Activated B cell treated with CpG ODN at 0.5 μM for 24 hours (primary cell): ENCODE measurements at regions not wholly inside any gene's neighbourhood (a gene's known extent, or its start where the extent isn't known, plus 50 kb on each side); places are given as distances from the start of the nearest gene placed in this dataset.

Experiments
- ATAC-seq: fragments of 200-7000 bp; cut with Tn5 transposase; one replicate; pipeline ENCODE4 v1.10.0; 2021; ENCODE audit warnings: low read depth, mild to moderate bottlenecking, moderate library complexity
- CTCF ChIA-PET: fragments of 350-600 bp; sonication (Branson Sonifier 250); formaldehyde crosslinking; loops from one replicate; lab custom pipeline; 2021; ENCODE audit warnings: antibody characterized with exemption; lab: Charles Lee
- POLR2A ChIA-PET: fragments of 350-600 bp; sonication (Branson Sonifier 250); formaldehyde crosslinking; loops from one replicate; lab custom pipeline; 2021; ENCODE audit warnings: antibody characterized with exemption; lab: Charles Lee
- DNase-seq: peaks from one replicate; pipeline ENCODE4 v3.0.0; 2022
- H3K27ac Mint-ChIP-seq: one replicate; pipeline ENCODE4 v1.8.0; 2020; ENCODE audit warnings: mixed read lengths
- H3K27me3 Mint-ChIP-seq: one replicate; pipeline ENCODE4 v1.8.0; 2021; ENCODE audit warnings: mixed read lengths
- H3K36me3 Mint-ChIP-seq: one replicate; pipeline ENCODE4 v1.8.0; 2021; ENCODE audit warnings: low read depth, mixed read lengths
- H3K4me1 Mint-ChIP-seq: one replicate; pipeline ENCODE4 v1.8.0; 2021; ENCODE audit warnings: mixed read lengths
- H3K4me3 Mint-ChIP-seq: one replicate; pipeline ENCODE4 v1.8.0; 2020; ENCODE audit warnings: mild to moderate bottlenecking, mixed read lengths
- H3K9me3 Mint-ChIP-seq: one replicate; pipeline ENCODE4 v1.8.0; 2020; ENCODE audit warnings: mixed read lengths
- CTCF ChIP-seq: fragments of 200-600 bp; IDR thresholded peaks from one replicate; pipeline ENCODE4 v1.8.0; 2022; ENCODE audit warnings: antibody characterized with exemption, mild to moderate bottlenecking
- intact Hi-C: fragments of 100-400 bp; cut with micrococcal nuclease; formaldehyde crosslinking; loops from one replicate; pipeline ENCODE4 v1.15.1; 2024

- no peak for DNase-seq
- H3K9me3 Mint-ChIP-seq = peaks cover 6% of the 10 kb centered on the region
- H3K4me1 Mint-ChIP-seq = no peaks in the 10 kb centered on the region
- POLR2A ChIA-PET = no interaction called here
- TF ChIP-seq CTCF = no peak
- intact Hi-C loops = no loop called here
- H3K27ac Mint-ChIP-seq = no peak overlapping the region
- ATAC-seq = no peak
- no peak overlapping the region for H3K4me3 Mint-ChIP-seq
- H3K27me3 Mint-ChIP-seq = no peaks in the 10 kb centered on the region
- CTCF ChIA-PET = no interaction called here
- no peaks in the 10 kb centered on the region for H3K36me3 Mint-ChIP-seq
Measured at GRCh38 chr13:63414247-63414646, 1998.6 kb upstream of the PCDH20 start.

GRCh38 chr13:63409791-63410351 lies 1994.2 kb upstream of the PCDH20 start:
- no peak for TF ChIP-seq CTCF
- intact Hi-C loops = no loop called here
- peaks cover 4% of the 10 kb centered on the region for H3K9me3 Mint-ChIP-seq
- ATAC-seq (no peak), DNase-seq (no peak)
- CTCF ChIA-PET = no interaction called here
- POLR2A ChIA-PET = no interaction called here
- H3K4me1 Mint-ChIP-seq = no peaks in the 10 kb centered on the region
- no peaks in the 10 kb centered on the region for H3K36me3 Mint-ChIP-seq
- H3K27ac Mint-ChIP-seq = no peak overlapping the region
- no peaks in the 10 kb centered on the region for H3K27me3 Mint-ChIP-seq
- no peak overlapping the region for H3K4me3 Mint-ChIP-seq

GRCh38 chr13:63408331-63409189 lies 1992.9 kb upstream of the PCDH20 start:
- Mint-ChIP-seq H3K9me3 (peaks cover 4% of the 10 kb centered on the region), H3K36me3 (no peaks in the 10 kb centered on the region), H3K4me1 (no peaks in the 10 kb centered on the region), H3K27me3 (no peaks in the 10 kb centered on the region), H3K4me3 (no peak overlapping the region), H3K27ac (no peak overlapping the region)
- DNase-seq (no peak), ATAC-seq (no peak)
- CTCF ChIA-PET = no interaction called here
- intact Hi-C loops = no loop called here
- no peak for TF ChIP-seq CTCF
- POLR2A ChIA-PET = no interaction called here

GRCh38 chr13:63403733-63404132 lies 1988.1 kb upstream of the PCDH20 start:
- Mint-ChIP-seq H3K4me3 (no peak overlapping the region), H3K4me1 (no peaks in the 10 kb centered on the region), H3K27ac (no peak overlapping the region), H3K9me3 (peaks cover 4% of the 10 kb centered on the region), H3K36me3 (no peaks in the 10 kb centered on the region), H3K27me3 (no peaks in the 10 kb centered on the region)
- DNase-seq = no peak
- no peak for ATAC-seq
- intact Hi-C loops = no loop called here
- ChIA-PET CTCF (no interaction called here), POLR2A (no interaction called here)
- no peak for TF ChIP-seq CTCF

GRCh38 chr13:63396746-63397145 lies 1981.1 kb upstream of the PCDH20 start:
- ATAC-seq = no peak
- TF ChIP-seq CTCF = no peak
- no peak for DNase-seq
- H3K9me3 Mint-ChIP-seq = no peaks in the 10 kb centered on the region
- intact Hi-C loops = no loop called here
- POLR2A ChIA-PET = no interaction called here
- H3K4me1 Mint-ChIP-seq = no peaks in the 10 kb centered on the region
- no peaks in the 10 kb centered on the region for H3K27me3 Mint-ChIP-seq
- CTCF ChIA-PET = no interaction called here
- no peak overlapping the region for H3K4me3 Mint-ChIP-seq
- H3K36me3 Mint-ChIP-seq = no peaks in the 10 kb centered on the region
- no peak overlapping the region for H3K27ac Mint-ChIP-seq
